GM23338 (cell line): ENCODE measurements at regions not wholly inside any gene's neighbourhood (a gene's known extent, or its start where the extent isn't known, plus 50 kb on each side); places are given as distances from the start of the nearest gene placed in this dataset.

Experiments
- ATAC-seq: fragments of 200-7000 bp; cut with Tn5 transposase; 3 replicates; pipeline ENCODE4 v1.9.1; 2020
- DNase-seq: peaks from one replicate; pipeline ENCODE4 v3.0.0-alpha.2; 2015; ENCODE audit warnings: low spot score
- H2AFZ ChIP-seq: fragments of 200-600 bp; sonication (generic); 2 replicates; pipeline ENCODE4 v1.8.0; 2016; ENCODE audit warnings: antibody characterized with exemption, mild to moderate bottlenecking, moderate library complexity
- H3F3A ChIP-seq: fragments of 200-600 bp; sonication (generic); replicated peaks from 2 replicates; pipeline ENCODE4 v1.8.0; 2017; ENCODE audit warnings: antibody characterized with exemption, mixed run types, low read depth
- H3K27ac ChIP-seq: fragments of 200-600 bp; sonication (generic); 2 replicates; pipeline ENCODE4 v1.6.1; 2016; ENCODE audit warnings: low read depth
- H3K27me3 ChIP-seq: fragments of 200-600 bp; sonication (generic); 2 replicates; pipeline ENCODE4 v1.8.0; 2016; ENCODE audit warnings: mild to moderate bottlenecking, mixed run types, moderate library complexity; ENCODE audit not compliant: insufficient read depth
- H3K36me3 ChIP-seq: fragments of 200-600 bp; sonication (generic); 2 replicates; pipeline ENCODE4 v1.8.0; 2016; ENCODE audit warnings: mild to moderate bottlenecking; ENCODE audit not compliant: insufficient read depth
- H3K4me1 ChIP-seq: fragments of 200-600 bp; sonication (generic); 2 replicates; pipeline ENCODE4 v1.8.0; 2016; ENCODE audit warnings: mild to moderate bottlenecking, moderate library complexity; ENCODE audit not compliant: insufficient read depth
- H3K4me2 ChIP-seq: fragments of 200-600 bp; sonication (generic); 2 replicates; pipeline ENCODE4 v1.7.1; 2017; ENCODE audit warnings: mixed run types
- H3K4me3 ChIP-seq: fragments of 200-600 bp; sonication (generic); 2 replicates; pipeline ENCODE4 v1.6.1; 2016; ENCODE audit warnings: mixed run types
- H3K79me2 ChIP-seq: fragments of 200-600 bp; sonication (generic); replicated peaks from 2 replicates; pipeline ENCODE4 v1.8.0; 2017; ENCODE audit warnings: mild to moderate bottlenecking; ENCODE audit not compliant: insufficient read depth
- H3K9me2 ChIP-seq: fragments of 200-600 bp; sonication (generic); 2 replicates; pipeline ENCODE4 v1.8.0; 2017; ENCODE audit not compliant: insufficient read depth
- H4K20me1 ChIP-seq: fragments of 200-600 bp; sonication (generic); replicated peaks from 2 replicates; pipeline ENCODE4 v1.8.0; 2017; ENCODE audit warnings: mild to moderate bottlenecking; ENCODE audit not compliant: insufficient read depth
- H3K27ac Mint-ChIP-seq: 2 replicates; pipeline ENCODE4 v1.8.0; 2020; ENCODE audit warnings: inconsistent platforms, mild to moderate bottlenecking, moderate library complexity, mixed read lengths
- H3K27me3 Mint-ChIP-seq: 3 replicates; pipeline ENCODE4 v1.8.0; 2022; ENCODE audit warnings: low read depth, mild to moderate bottlenecking, moderate library complexity, mixed read lengths, inconsistent platforms; ENCODE audit not compliant: insufficient read depth, poor library complexity
- H3K36me3 Mint-ChIP-seq: 3 replicates; pipeline ENCODE4 v1.8.0; 2021; ENCODE audit warnings: low read depth, mild to moderate bottlenecking, inconsistent platforms, moderate library complexity, mixed read lengths
- H3K4me1 Mint-ChIP-seq: 3 replicates; pipeline ENCODE4 v1.8.0; 2020; ENCODE audit warnings: mild to moderate bottlenecking, inconsistent platforms, mixed read lengths
- H3K4me3 Mint-ChIP-seq: 3 replicates; pipeline ENCODE4 v1.8.0; 2021; ENCODE audit warnings: moderate library complexity, mild to moderate bottlenecking, inconsistent platforms, mixed read lengths
- H3K9me3 Mint-ChIP-seq: 3 replicates; pipeline ENCODE4 v1.8.0; 2020; ENCODE audit warnings: moderate library complexity, mild to moderate bottlenecking, inconsistent platforms, mixed read lengths
- CREB1 ChIP-seq: fragments of 250-450 bp; sonication (Bioruptor Pico); IDR thresholded peaks from 2 replicates; pipeline ENCODE4 v1.5.0; 2020; ENCODE audit warnings: low read depth, mild to moderate bottlenecking, moderate library complexity
- ETS1 ChIP-seq: IDR thresholded peaks from 2 replicates; pipeline ENCODE4 v1.6.1; 2016; ENCODE audit warnings: antibody characterized with exemption
- EZH2 ChIP-seq: fragments of 200-600 bp; sonication (generic); IDR thresholded peaks from one replicate; pipeline ENCODE4 v1.8.0; 2017; ENCODE audit warnings: antibody characterized with exemption, mild to moderate bottlenecking, low read depth; ENCODE audit not compliant: unreplicated experiment
- JUNB ChIP-seq: IDR thresholded peaks from one replicate; pipeline ENCODE4 v1.6.1; 2016; ENCODE audit warnings: antibody characterized with exemption; ENCODE audit not compliant: unreplicated experiment
- POLR2AphosphoS5 ChIP-seq: IDR thresholded peaks from 2 replicates; pipeline ENCODE4 v1.6.1; 2016; ENCODE audit warnings: antibody characterized with exemption, low read depth
- REST ChIP-seq: IDR thresholded peaks from one replicate; pipeline ENCODE4 v1.6.1; 2018; ENCODE audit warnings: antibody characterized with exemption; ENCODE audit not compliant: unreplicated experiment
- STAT1 ChIP-seq: IDR thresholded peaks from one replicate; pipeline ENCODE4 v1.6.1; 2016; ENCODE audit warnings: antibody characterized with exemption; ENCODE audit not compliant: unreplicated experiment
- ZNF114 ChIP-seq: fragments of 250-450 bp; sonication (Bioruptor Pico); IDR thresholded peaks from 2 replicates; pipeline ENCODE4 v1.5.0; 2020; ENCODE audit warnings: mild to moderate bottlenecking, moderate library complexity
- ZNF331 ChIP-seq: fragments of 250-450 bp; sonication (Bioruptor Pico); IDR thresholded peaks from 2 replicates; pipeline ENCODE4 v1.5.0; 2020; ENCODE audit warnings: low read depth, mild to moderate bottlenecking, moderate library complexity

GRCh38 chr7:109131141-109131540 is 561.5 kb downstream of the DNAJB9 start (continued):
- TF ChIP-seq REST (no peak), ETS1 (no peak)

GRCh38 chr7:109136893-109137292 is 567.2 kb downstream of the DNAJB9 start:
- Histone ChIP-seq H3K9me2 (no peaks in the 10 kb centered on the region; the same call in 1 of the 2 replicates), H3K4me1 (no peaks in the 10 kb centered on the region), H4K20me1 (no peaks in the 10 kb centered on the region), H3K4me3 (no peak overlapping the region), H3F3A (no peaks in the 10 kb centered on the region), H3K4me2 (no peak overlapping the region), H2AFZ (no peak overlapping the region), H3K36me3 (no peaks in the 10 kb centered on the region), H3K79me2 (no peaks in the 10 kb centered on the region), H3K27me3 (no peaks in the 10 kb centered on the region), H3K27ac (no peak overlapping the region)
- DNase-seq, result no peak
- peaks cover 8% of the 10 kb centered on the region; the same call in 2 of the 3 replicates for H3K36me3 Mint-ChIP-seq
- H3K4me1 Mint-ChIP-seq, result no peaks in the 10 kb centered on the region
- no peak overlapping the region for H3K4me3 Mint-ChIP-seq
- H3K27me3 Mint-ChIP-seq, result peaks cover 2% of the 10 kb centered on the region
- no peak for ATAC-seq
- H3K27ac Mint-ChIP-seq, result no peak overlapping the region
- H3K9me3 Mint-ChIP-seq, result peaks cover 15% of the 10 kb centered on the region
- TF ChIP-seq JUNB (no peak), ZNF331 (CRISPR knock-in tag) (no peak), EZH2 (no peak), CREB1 (CRISPR knock-in tag) (no peak), ETS1 (no peak), POLR2AphosphoS5 (no peak), STAT1 (no peak), REST (no peak), ZNF114 (CRISPR knock-in tag) (no peak)
